ENCODE measurements at regions not wholly inside any gene's neighbourhood (a gene's known extent, or its start where the extent isn't known, plus 50 kb on each side); places are given as distances from the start of the nearest gene placed in this dataset.
"Not testable (repeated sequence)": the region's sequence is repeated elsewhere in the genome, so short reads cannot be mapped to it uniquely, and the experiment has no call there.

GRCh38 chr1:190835658-190836057 lies 358.0 kb upstream of the BRINP3 start:
- WGBS (ENCODE audit: extremely low coverage, insufficient read length, low lambda C conversion rate), result no CpG with 5 or more reads among the region's 4 CpGs
- H3K18ac ChIP-seq (ENCODE audit: insufficient read length, low read depth, low read length), result no peak overlapping the region
- no peak overlapping the region for H3K56ac ChIP-seq (ENCODE audit: insufficient read length, low read depth, low read length)
- H3K27ac ChIP-seq (ENCODE audit: insufficient read length, low read depth, low read length), result no peak overlapping the region
- H3K27ac Mint-ChIP-seq, result no peak overlapping the region
- no peak overlapping the region for H2BK5ac ChIP-seq (ENCODE audit: insufficient read length, low read length)
- no peak overlapping the region for H2BK12ac ChIP-seq (ENCODE audit: insufficient read length, low read depth, low read length)
- H3K23me2 ChIP-seq (ENCODE audit: insufficient read length, low read depth, low read length, poor library complexity, severe bottlenecking), result no peaks in the 10 kb centered on the region
- H4K91ac ChIP-seq (ENCODE audit: insufficient read length, low read depth, low read length), result no peak overlapping the region
- no peak overlapping the region for H2BK20ac ChIP-seq (ENCODE audit: low read depth, low read length, poor library complexity, severe bottlenecking)
- H3K4me1 ChIP-seq (ENCODE audit: insufficient read depth, low read length), result no peaks in the 10 kb centered on the region
- no peaks in the 10 kb centered on the region for H3K79me1 ChIP-seq (ENCODE audit: insufficient read depth, low read depth, low read length, poor library complexity, severe bottlenecking)
- no peaks in the 10 kb centered on the region for H3K36me3 Mint-ChIP-seq (ENCODE audit: insufficient read depth in 1 of 3, low read depth in 3 of 3)
- H4K5ac ChIP-seq (ENCODE audit: insufficient read length, low read depth, low read length), result no peak overlapping the region
- no peak overlapping the region for H3K4me2 ChIP-seq (ENCODE audit: insufficient read depth, insufficient read length, low read length)
- H4K8ac ChIP-seq (replicated peaks; ENCODE audit: insufficient read length, low read depth, low read length), result no peak overlapping the region
- no peaks in the 10 kb centered on the region for H3K4me1 Mint-ChIP-seq
- H3K27me3 Mint-ChIP-seq (ENCODE audit: low read depth), result no peaks in the 10 kb centered on the region
- H3K14ac ChIP-seq (ENCODE audit: insufficient read depth, low read length), result no peak overlapping the region
- no peak overlapping the region for H3K23ac ChIP-seq (ENCODE audit: insufficient read length, low read depth, low read length)
- no peaks in the 10 kb centered on the region for H3K9me3 Mint-ChIP-seq
- H3K9ac ChIP-seq (ENCODE audit: extremely low read depth, insufficient read length, low read length), result no peak overlapping the region
- H2BK120ac ChIP-seq (ENCODE audit: low read depth, low read length, poor library complexity, severe bottlenecking), result no peak overlapping the region
- no peaks in the 10 kb centered on the region for H3K79me2 ChIP-seq (ENCODE audit: insufficient read depth, low read length)
- no peaks in the 10 kb centered on the region for H3K27me3 ChIP-seq (ENCODE audit: insufficient read depth, low read length)
- H3T11ph ChIP-seq (ENCODE audit: low read length), result no peak overlapping the region
- DNase-seq, result no peak
- H2AFZ ChIP-seq (ENCODE audit: low read length), result no peak overlapping the region
- no peak overlapping the region for H2BK15ac ChIP-seq (ENCODE audit: low read depth, low read length)
- H3K9me3 ChIP-seq (ENCODE audit: control insufficient read depth, low read depth, low read length), result no peaks in the 10 kb centered on the region
- no peak overlapping the region for H3K4ac ChIP-seq (ENCODE audit: low read depth, low read length)
- H4K20me1 ChIP-seq (ENCODE audit: control insufficient read depth, insufficient read depth, insufficient read length), result no peaks in the 10 kb centered on the region
- TF ChIP-seq, protein P1, sequence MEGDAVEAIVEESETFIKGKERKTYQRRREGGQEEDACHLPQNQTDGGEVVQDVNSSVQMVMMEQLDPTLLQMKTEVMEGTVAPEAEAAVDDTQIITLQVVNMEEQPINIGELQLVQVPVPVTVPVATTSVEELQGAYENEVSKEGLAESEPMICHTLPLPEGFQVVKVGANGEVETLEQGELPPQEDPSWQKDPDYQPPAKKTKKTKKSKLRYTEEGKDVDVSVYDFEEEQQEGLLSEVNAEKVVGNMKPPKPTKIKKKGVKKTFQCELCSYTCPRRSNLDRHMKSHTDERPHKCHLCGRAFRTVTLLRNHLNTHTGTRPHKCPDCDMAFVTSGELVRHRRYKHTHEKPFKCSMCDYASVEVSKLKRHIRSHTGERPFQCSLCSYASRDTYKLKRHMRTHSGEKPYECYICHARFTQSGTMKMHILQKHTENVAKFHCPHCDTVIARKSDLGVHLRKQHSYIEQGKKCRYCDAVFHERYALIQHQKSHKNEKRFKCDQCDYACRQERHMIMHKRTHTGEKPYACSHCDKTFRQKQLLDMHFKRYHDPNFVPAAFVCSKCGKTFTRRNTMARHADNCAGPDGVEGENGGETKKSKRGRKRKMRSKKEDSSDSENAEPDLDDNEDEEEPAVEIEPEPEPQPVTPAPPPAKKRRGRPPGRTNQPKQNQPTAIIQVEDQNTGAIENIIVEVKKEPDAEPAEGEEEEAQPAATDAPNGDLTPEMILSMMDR (conservative IDR thresholded peaks at IDR 0.05), result no peak
- no peak overlapping the region for H2AK5ac ChIP-seq (ENCODE audit: insufficient read length, low read length)
- H3K4me3 Mint-ChIP-seq, result no peak overlapping the region

GRCh38 chr1:190837200-190837599 lies 359.5 kb upstream of the BRINP3 start:
- not testable (repeated sequence) for H2AFZ ChIP-seq (ENCODE audit: low read length); H4K8ac ChIP-seq (replicated peaks; ENCODE audit: insufficient read length, low read depth, low read length); H3K4me1 ChIP-seq (ENCODE audit: insufficient read depth, low read length); H3K56ac ChIP-seq (ENCODE audit: insufficient read length, low read depth, low read length); H3K27ac ChIP-seq (ENCODE audit: insufficient read length, low read depth, low read length); H3K79me2 ChIP-seq (ENCODE audit: insufficient read depth, low read length); H3K36me3 Mint-ChIP-seq (ENCODE audit: insufficient read depth in 1 of 3, low read depth in 3 of 3); DNase-seq; H3K4me3 Mint-ChIP-seq; H2BK20ac ChIP-seq (ENCODE audit: low read depth, low read length, poor library complexity, severe bottlenecking); H3K27me3 ChIP-seq (ENCODE audit: insufficient read depth, low read length); H3K79me1 ChIP-seq (ENCODE audit: insufficient read depth, low read depth, low read length, poor library complexity, severe bottlenecking); H3K23ac ChIP-seq (ENCODE audit: insufficient read length, low read depth, low read length); H3K4me2 ChIP-seq (ENCODE audit: insufficient read depth, insufficient read length, low read length); H2AK5ac ChIP-seq (ENCODE audit: insufficient read length, low read length); H3K9me3 ChIP-seq (ENCODE audit: control insufficient read depth, low read depth, low read length); H3K4me1 Mint-ChIP-seq; H3K9me3 Mint-ChIP-seq; H2BK5ac ChIP-seq (ENCODE audit: insufficient read length, low read length); H2BK120ac ChIP-seq (ENCODE audit: low read depth, low read length, poor library complexity, severe bottlenecking); H3K23me2 ChIP-seq (ENCODE audit: insufficient read length, low read depth, low read length, poor library complexity, severe bottlenecking); H3T11ph ChIP-seq (ENCODE audit: low read length); H2BK12ac ChIP-seq (ENCODE audit: insufficient read length, low read depth, low read length); H3K18ac ChIP-seq (ENCODE audit: insufficient read length, low read depth, low read length); H3K27me3 Mint-ChIP-seq (ENCODE audit: low read depth); H3K9ac ChIP-seq (ENCODE audit: extremely low read depth, insufficient read length, low read length); H4K20me1 ChIP-seq (ENCODE audit: control insufficient read depth, insufficient read depth, insufficient read length); H3K4ac ChIP-seq (ENCODE audit: low read depth, low read length); H4K91ac ChIP-seq (ENCODE audit: insufficient read length, low read depth, low read length); H3K27ac Mint-ChIP-seq; H2BK15ac ChIP-seq (ENCODE audit: low read depth, low read length); H4K5ac ChIP-seq (ENCODE audit: insufficient read length, low read depth, low read length); H3K14ac ChIP-seq (ENCODE audit: insufficient read depth, low read length)
- WGBS (ENCODE audit: extremely low coverage, insufficient read length, low lambda C conversion rate), result no CpG with 5 or more reads among the region's 21 CpGs
